HG03135 (cell line): ENCODE measurements at regions not wholly inside any gene's neighbourhood (a gene's known extent, or its start where the extent isn't known, plus 50 kb on each side); places are given as distances from the start of the nearest gene placed in this dataset.
"Not testable (repeated sequence)": the region's sequence is repeated elsewhere in the genome, so short reads cannot be mapped to it uniquely, and the experiment has no call there.

Experiments used
- ATAC-seq: cut with Tn5 transposase; IDR thresholded peaks from one replicate; pipeline ENCODE4 v1.9.1; 2021; ENCODE audit warnings: mild to moderate bottlenecking, moderate library complexity; ENCODE audit not compliant: unreplicated experiment

DNA sequence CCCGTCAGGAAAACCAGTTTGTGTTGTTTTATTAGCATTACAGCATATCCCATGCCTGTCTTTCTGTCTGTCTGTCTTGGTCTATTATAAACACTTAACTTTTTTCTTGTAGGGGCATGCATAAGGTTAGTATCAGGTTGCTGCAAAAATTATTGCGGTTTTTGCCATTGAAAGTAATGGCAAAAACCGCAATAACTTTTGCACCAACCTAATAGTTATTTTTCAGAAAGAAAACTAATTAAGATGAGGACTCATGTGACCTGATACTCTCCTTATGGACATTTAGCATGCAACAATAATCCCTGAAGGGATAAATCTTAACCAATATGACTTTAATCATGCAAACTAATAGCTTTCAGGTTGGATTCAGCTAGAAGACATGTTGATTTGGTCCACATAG, 326.7 kb upstream of the SUCLG2 start:
- no peak for ATAC-seq

GRCh38 chr3:67979342-67979741, 324.9 kb upstream of the SUCLG2 start:
- no peak for ATAC-seq

- ATAC-seq = no peak
Observed at GRCh38 chr3:67977762-67978161, 323.4 kb upstream of the SUCLG2 start.

DNA sequence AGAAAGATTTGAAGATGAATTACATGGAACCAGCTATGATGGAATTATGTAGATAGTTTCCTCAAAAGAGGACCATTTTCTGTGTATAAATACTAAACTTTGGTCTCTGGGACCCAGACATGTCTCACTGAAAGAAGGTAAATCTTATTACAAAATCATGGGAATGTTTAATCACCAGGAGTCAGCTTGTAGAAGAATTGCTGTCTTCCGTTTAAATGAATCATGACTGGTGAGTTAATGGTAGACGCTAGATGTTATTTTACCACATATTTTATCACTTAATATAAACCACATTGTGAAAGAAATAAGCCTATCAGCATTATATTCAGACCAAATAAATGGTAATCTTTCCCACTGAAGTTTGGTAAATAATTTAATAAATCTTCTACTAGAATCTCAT, 322.3 kb upstream of the SUCLG2 start:
- no peak for ATAC-seq

GRCh38 chr3:67964596-67964995, 310.2 kb upstream of the SUCLG2 start:
- ATAC-seq = no peak

DNA sequence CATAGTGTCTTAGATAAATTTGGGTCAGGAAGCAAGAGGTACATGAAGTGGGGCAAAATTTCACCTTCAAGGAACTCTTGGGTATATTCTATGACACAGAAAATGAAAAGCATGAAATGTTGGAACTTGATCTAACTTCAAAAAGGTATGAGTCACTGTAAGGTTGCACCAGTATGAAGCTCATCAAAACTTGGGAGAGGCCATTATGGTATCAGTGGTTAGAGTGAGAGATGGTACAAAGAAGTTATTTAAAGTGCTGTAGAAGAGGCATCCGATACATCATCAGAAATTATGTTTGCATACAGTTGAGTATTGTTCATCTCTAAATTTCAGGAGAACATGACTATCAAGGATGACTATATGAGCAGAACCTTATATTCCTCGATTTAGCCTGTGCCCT, 302.9 kb upstream of the SUCLG2 start:
- ATAC-seq = no peak

GRCh38 chr3:67947808-67948508, 293.5 kb upstream of the SUCLG2 start:
- ATAC-seq = no peak

DNA sequence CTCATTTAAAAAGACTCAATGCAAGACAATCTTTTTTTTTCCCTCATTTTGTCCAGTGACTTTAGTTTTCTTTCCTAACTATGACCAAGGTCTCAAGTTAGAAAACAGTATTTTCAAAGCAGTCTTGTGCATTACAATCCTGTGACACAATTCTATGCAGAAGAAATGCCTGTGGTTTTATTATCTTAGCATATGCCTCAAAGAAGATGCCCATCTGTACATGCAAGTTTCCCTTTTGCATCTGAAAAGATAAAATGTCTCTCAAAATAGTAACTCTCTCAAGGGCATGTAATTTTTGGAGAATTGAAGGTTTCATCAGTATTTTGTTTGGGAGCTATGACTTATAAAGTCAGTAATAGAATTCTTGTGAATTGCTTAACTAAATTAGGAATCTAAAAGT, 292.0 kb upstream of the SUCLG2 start:
- ATAC-seq = no peak

GRCh38 chr3:67943546-67943945, 289.1 kb upstream of the SUCLG2 start:
- ATAC-seq = no peak

- no peak for ATAC-seq
Observed at GRCh38 chr3:67941433-67942030, 287.1 kb upstream of the SUCLG2 start.

DNA sequence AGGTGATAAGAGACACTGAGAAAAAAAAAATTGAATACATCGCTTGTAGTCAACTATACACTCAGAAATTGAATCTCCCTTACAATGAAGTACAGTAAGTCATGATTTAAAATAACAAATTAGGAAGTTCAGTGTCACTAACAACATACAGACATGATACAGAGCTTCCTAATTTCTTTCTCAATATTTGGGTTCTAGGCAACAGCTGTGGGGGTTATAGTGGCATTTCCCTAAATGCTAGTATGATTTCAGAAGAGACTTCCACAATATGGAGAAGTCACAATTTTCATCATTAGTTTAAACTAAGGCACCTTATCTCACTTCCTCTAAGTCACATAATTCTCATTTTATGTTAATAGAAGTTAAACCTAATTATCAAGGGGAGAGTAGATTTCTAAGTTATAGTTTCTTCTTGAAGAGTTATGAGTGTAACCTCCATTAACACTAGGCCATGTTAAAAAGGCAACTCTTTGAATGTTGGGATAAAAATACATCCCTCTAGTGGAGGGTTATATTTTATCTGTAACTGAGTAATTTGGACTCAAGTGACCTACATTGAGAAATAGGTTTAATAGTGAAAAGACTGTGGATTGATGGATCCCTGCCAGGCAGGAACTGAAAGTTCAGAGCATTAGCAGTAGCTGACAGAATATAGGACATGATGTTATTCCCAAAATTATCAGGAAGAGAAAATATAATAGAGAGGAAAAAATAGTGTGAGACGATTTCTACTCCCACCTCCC, 286.0 kb upstream of the SUCLG2 start:
- no peak for ATAC-seq

GRCh38 chr3:67937498-67938118, 283.2 kb upstream of the SUCLG2 start:
- ATAC-seq = no peak

- ATAC-seq = not testable (repeated sequence)
Observed at GRCh38 chr3:67930394-67930793, 276.0 kb upstream of the SUCLG2 start.

DNA sequence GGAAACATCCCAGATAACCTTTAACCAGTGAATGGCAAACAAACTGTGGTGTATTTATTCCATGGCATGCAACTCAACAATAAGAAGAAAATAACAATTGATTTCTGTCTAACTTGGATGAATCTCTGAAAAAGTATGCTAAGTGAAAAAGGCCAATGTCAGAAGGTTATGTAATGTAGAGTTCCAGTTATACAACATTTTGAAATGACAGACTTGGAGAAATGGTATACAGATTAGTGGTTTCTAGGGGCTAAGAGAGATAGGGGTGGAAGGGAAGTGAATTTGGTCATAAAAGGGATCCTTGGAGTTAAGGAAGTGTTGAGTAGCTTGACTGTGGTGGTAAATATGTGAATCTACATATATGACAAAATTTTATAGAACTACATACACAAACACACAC, 269.4 kb upstream of the SUCLG2 start:
- ATAC-seq = no peak

GRCh38 chr3:67920969-67921368, 266.6 kb upstream of the SUCLG2 start:
- no peak for ATAC-seq

GRCh38 chr3:67920311-67920710, 265.9 kb upstream of the SUCLG2 start:
- no peak for ATAC-seq

DNA sequence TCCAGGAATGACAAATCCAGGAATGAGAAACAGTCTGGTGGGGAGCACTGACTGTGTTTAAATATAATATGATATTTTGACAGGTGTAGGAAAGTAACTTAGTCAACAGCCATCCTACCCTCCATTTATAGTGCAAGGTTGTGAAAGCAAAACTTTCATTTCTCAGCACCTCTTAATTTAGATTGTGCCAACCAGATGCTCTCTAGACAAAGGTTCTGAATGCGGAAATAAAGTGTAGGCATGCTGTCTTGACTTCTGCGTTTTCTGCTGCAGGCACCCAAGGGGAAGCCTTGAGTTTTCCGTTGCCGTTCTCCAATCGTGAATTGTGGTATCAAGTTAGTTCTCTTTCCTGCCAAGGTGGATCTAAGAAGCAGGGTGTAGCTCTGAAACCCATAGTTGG, 261.9 kb upstream of the SUCLG2 start:
- ATAC-seq = no peak

DNA sequence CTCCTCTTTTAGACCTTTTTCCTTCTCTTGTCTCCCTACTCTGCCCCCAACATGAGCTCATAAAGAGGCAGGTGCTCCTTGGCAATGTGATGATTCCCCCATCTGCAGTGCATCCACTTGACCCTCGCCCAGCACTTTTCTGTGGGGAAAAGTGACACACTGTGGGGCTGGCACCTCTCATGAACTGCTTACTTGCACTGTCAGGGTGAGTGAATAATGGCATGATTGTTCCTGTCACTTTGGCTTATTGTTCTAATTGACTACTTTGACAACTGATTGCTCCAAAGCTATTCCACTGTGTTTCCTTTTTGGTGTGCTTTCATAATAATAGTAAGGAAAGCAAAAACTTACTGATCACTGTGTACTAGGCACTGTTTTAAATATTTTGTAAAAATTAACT, 253.3 kb upstream of the SUCLG2 start:
- ATAC-seq = no peak

DNA sequence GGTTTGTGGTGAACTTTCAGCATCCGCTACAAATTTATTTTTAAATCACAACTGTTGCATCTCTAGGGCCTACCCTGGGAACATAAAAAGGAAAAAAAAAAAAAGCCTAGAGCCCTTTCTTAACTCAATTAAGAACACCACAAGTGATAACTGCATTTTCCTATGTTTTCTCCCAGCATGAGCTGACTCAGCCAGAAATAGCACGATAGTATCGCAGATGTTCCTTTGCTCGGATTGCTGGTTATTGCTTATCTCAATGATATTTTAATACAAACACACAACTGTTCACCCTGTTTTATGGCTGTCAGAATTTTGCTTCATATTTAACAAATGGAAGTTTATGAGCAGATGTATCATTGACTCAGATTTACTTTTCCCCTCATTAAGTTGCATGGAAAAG, 251.8 kb upstream of the SUCLG2 start:
- ATAC-seq = no peak

GRCh38 chr3:67901681-67902080, 247.3 kb upstream of the SUCLG2 start:
- ATAC-seq = no peak

DNA sequence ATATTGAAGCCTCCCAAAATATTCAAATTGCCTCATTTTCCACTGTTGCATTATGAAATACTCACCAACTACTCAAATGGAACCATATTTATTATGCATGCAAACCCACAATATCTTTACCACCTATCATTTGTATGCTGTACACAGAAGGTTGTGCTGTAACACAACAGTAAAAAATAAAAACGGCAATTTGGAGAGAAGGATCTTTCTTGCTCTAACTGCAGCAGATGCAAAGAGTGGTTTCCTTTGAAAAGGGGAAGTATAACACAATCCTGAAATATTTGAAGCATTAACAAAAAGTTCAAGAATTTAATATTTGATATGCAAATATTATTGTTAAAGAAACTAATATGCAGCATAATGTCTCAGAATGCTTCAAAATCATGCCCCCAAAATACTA, 244.5 kb upstream of the SUCLG2 start:
- ATAC-seq = no peak
